ENCODE measurements at regions not wholly inside any gene's neighbourhood (a gene's known extent, or its start where the extent isn't known, plus 50 kb on each side); places are given as distances from the start of the nearest gene placed in this dataset.

DNA sequence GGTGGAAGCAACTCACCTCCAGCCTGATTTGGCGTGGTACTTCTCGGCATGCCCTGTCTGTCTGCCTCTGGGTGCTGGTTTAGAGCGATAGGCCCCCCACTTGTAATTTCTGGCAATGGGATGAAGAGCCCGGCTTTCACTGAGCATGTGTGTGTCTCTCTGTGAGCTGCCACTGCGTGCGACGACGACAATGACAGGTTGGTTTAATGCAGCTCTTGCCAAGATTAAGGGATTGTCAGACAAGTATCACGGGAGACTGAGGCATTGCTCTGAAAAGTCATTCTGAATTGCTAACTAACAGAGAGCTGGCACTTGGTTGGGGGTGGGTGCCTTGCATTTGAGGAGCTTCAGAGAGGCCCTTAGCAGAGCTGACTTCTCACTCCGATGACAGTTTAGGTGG lies 348.8 kb upstream of the CLINT1 start:
- no peak overlapping the region for H2AFZ ChIP-seq (ENCODE audit: low read depth, low read length)
- no peaks in the 10 kb centered on the region for H3K9me3 ChIP-seq (ENCODE audit: insufficient read depth, low read length, severe bottlenecking)
- H3K79me2 ChIP-seq (ENCODE audit: insufficient read depth, low read length), result no peaks in the 10 kb centered on the region
- no peak for ATAC-seq (ENCODE audit: insufficient read depth, low read depth)
- H3K27ac ChIP-seq (ENCODE audit: low read length), result 0 out of 2 replicates have a peak overlapping the region, but pooled peaks have one; percentile 21
- no peaks in the 10 kb centered on the region for H3K36me3 ChIP-seq (ENCODE audit: insufficient read depth, low read length)
- no peak for DNase-seq
- peaks cover 8% of the 10 kb centered on the region for H3K4me1 ChIP-seq (ENCODE audit: insufficient read depth, low read length)
- TF ChIP-seq EZH2 (IDR thresholded peaks at IDR 0.05; ENCODE audit: borderline replicate concordance, low read depth, low read length, severe bottlenecking), result no peak
- no peak for TF ChIP-seq CTCF (IDR thresholded peaks at IDR 0.05; ENCODE audit: borderline replicate concordance, extremely low read depth, low read length, poor library complexity, severe bottlenecking)
- H3K4me3 ChIP-seq (ENCODE audit: low read depth in 1 of 2, low read length in 2 of 2), result no peak overlapping the region
- no peak overlapping the region for H3K9ac ChIP-seq (ENCODE audit: low read depth, low read length)
- no peaks in the 10 kb centered on the region for H4K20me1 ChIP-seq (ENCODE audit: insufficient read depth, low read length)
- H3K4me2 ChIP-seq (ENCODE audit: insufficient read depth, low read length), result no peak overlapping the region
- H3K27me3 ChIP-seq (ENCODE audit: insufficient read depth, low read length, poor library complexity), result no peaks in the 10 kb centered on the region

- no peak overlapping the region for H3K4me3 ChIP-seq (ENCODE audit: low read depth in 1 of 2, low read length in 2 of 2)
- DNase-seq (no peak), ATAC-seq (ENCODE audit: insufficient read depth, low read depth) (no peak)
- H3K79me2 ChIP-seq (ENCODE audit: insufficient read depth, low read length), result no peaks in the 10 kb centered on the region
- H3K4me2 ChIP-seq (ENCODE audit: insufficient read depth, low read length), result no peak overlapping the region
- no peaks in the 10 kb centered on the region for H3K27me3 ChIP-seq (ENCODE audit: insufficient read depth, low read length, poor library complexity)
- no peak overlapping the region for H3K9ac ChIP-seq (ENCODE audit: low read depth, low read length)
- H4K20me1 ChIP-seq (ENCODE audit: insufficient read depth, low read length), result no peaks in the 10 kb centered on the region
- H3K9me3 ChIP-seq (ENCODE audit: insufficient read depth, low read length, severe bottlenecking), result no peaks in the 10 kb centered on the region
- H3K27ac ChIP-seq (ENCODE audit: low read length), result no peak overlapping the region
- H3K36me3 ChIP-seq (ENCODE audit: insufficient read depth, low read length), result peaks cover 5% of the 10 kb centered on the region; the same call in 1 of the 2 replicates
- H3K4me1 ChIP-seq (ENCODE audit: insufficient read depth, low read length), result peaks cover 8% of the 10 kb centered on the region
- no peak for TF ChIP-seq CTCF (IDR thresholded peaks at IDR 0.05; ENCODE audit: borderline replicate concordance, extremely low read depth, low read length, poor library complexity, severe bottlenecking)
- TF ChIP-seq EZH2 (IDR thresholded peaks at IDR 0.05; ENCODE audit: borderline replicate concordance, low read depth, low read length, severe bottlenecking), result no peak
- no peak overlapping the region for H2AFZ ChIP-seq (ENCODE audit: low read depth, low read length)
Measured at GRCh38 chr5:158205992-158206391, 347.0 kb upstream of the CLINT1 start.

DNA sequence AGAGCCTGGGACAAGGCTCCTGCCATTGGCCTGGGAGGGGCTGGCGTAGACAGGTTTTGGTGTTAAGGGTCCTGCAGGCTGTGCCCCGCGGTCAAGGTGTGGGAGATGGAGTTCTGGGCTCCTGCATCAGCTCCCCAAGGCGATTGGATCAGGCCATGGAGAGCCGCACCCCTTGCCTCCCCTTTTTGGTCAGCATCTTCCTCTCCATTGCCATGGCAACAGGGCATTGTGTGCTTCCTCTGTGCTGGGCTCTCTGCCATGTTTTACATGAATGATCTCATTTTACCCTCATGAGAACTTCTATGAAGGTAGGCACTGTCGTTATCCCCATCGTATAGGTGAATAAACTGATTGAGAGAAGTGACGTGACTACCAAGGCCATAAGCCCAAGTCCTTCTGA lies 344.3 kb upstream of the CLINT1 start:
- Histone ChIP-seq H4K20me1 (ENCODE audit: insufficient read depth, low read length) (no peaks in the 10 kb centered on the region), H3K4me2 (ENCODE audit: insufficient read depth, low read length) (no peak overlapping the region), H3K27me3 (ENCODE audit: insufficient read depth, low read length, poor library complexity) (no peaks in the 10 kb centered on the region), H3K36me3 (ENCODE audit: insufficient read depth, low read length) (peaks cover 5% of the 10 kb centered on the region; the same call in 1 of the 2 replicates), H3K27ac (ENCODE audit: low read length) (no peak overlapping the region), H3K4me1 (ENCODE audit: insufficient read depth, low read length) (peaks cover 8% of the 10 kb centered on the region), H3K79me2 (ENCODE audit: insufficient read depth, low read length) (no peaks in the 10 kb centered on the region), H2AFZ (ENCODE audit: low read depth, low read length) (no peak overlapping the region), H3K4me3 (ENCODE audit: low read depth in 1 of 2, low read length in 2 of 2) (no peak overlapping the region), H3K9ac (ENCODE audit: low read depth, low read length) (no peak overlapping the region), H3K9me3 (ENCODE audit: insufficient read depth, low read length, severe bottlenecking) (no peaks in the 10 kb centered on the region)
- TF ChIP-seq EZH2 (IDR thresholded peaks at IDR 0.05; ENCODE audit: borderline replicate concordance, low read depth, low read length, severe bottlenecking) (no peak), CTCF (IDR thresholded peaks at IDR 0.05; ENCODE audit: borderline replicate concordance, extremely low read depth, low read length, poor library complexity, severe bottlenecking) (no peak)
- no peak for DNase-seq
- no peak for ATAC-seq (ENCODE audit: insufficient read depth, low read depth)

DNA sequence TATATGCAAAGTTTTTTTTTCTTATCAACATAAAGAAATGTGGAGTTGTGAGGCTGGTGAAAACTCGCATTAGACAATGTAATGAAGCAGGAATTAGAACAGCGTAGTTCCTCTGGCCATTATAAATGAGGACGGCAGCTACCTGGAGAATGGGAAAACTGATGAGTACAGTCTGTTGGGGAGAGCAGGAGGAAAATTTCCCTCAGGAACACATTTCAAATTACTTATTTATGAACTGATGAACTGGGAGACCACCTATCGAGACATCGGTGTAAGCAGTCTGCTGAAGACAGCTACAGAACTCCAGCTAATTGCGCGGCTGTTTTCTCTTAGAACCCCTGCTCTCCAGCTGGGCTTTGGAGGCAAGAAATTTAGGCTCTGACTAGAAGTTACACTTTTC lies 343.9 kb upstream of the CLINT1 start:
- H2AFZ ChIP-seq (ENCODE audit: low read depth, low read length), result no peak overlapping the region
- no peak overlapping the region for H3K27ac ChIP-seq (ENCODE audit: low read length)
- no peak for DNase-seq
- H3K4me3 ChIP-seq (ENCODE audit: low read depth in 1 of 2, low read length in 2 of 2), result no peak overlapping the region
- TF ChIP-seq EZH2 (IDR thresholded peaks at IDR 0.05; ENCODE audit: borderline replicate concordance, low read depth, low read length, severe bottlenecking) (no peak), CTCF (IDR thresholded peaks at IDR 0.05; ENCODE audit: borderline replicate concordance, extremely low read depth, low read length, poor library complexity, severe bottlenecking) (no peak)
- no peak overlapping the region for H3K4me2 ChIP-seq (ENCODE audit: insufficient read depth, low read length)
- H3K9ac ChIP-seq (ENCODE audit: low read depth, low read length), result no peak overlapping the region
- ATAC-seq (ENCODE audit: insufficient read depth, low read depth), result no peak
- H3K27me3 ChIP-seq (ENCODE audit: insufficient read depth, low read length, poor library complexity), result no peaks in the 10 kb centered on the region
- H3K9me3 ChIP-seq (ENCODE audit: insufficient read depth, low read length, severe bottlenecking), result no peaks in the 10 kb centered on the region
- H3K36me3 ChIP-seq (ENCODE audit: insufficient read depth, low read length), result peaks cover 5% of the 10 kb centered on the region; the same call in 1 of the 2 replicates
- no peaks in the 10 kb centered on the region for H4K20me1 ChIP-seq (ENCODE audit: insufficient read depth, low read length)
- peaks cover 13% of the 10 kb centered on the region for H3K4me1 ChIP-seq (ENCODE audit: insufficient read depth, low read length)
- no peaks in the 10 kb centered on the region for H3K79me2 ChIP-seq (ENCODE audit: insufficient read depth, low read length)
